ENCODE measurements at regions not wholly inside any gene's neighbourhood (a gene's known extent, or its start where the extent isn't known, plus 50 kb on each side); places are given as distances from the start of the nearest gene placed in this dataset.

DNA sequence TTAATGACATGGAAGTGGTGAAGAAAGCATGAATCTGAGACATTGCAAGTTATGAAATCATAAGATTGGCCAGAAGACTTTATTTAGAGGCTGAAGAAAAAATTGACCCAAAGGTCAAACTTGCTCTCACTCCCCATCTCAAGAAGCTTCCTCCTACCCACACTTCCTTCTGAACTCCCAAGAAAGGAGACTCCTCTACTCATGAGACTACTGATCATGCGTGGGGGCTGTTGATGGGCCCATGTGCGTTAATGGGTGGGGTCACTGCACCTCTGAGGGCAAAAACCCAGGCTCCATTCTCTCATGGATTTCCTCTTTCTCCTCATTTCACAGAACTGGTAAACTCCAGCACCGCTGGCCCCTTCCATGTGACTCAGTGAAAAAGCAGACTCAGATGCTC lies 470.6 kb upstream of the ARID1B start:
- DNase-seq (ENCODE audit: low read depth, low spot score): no peak
- H3K4me3 ChIP-seq (ENCODE audit: low read length): no peak overlapping the region

DNA sequence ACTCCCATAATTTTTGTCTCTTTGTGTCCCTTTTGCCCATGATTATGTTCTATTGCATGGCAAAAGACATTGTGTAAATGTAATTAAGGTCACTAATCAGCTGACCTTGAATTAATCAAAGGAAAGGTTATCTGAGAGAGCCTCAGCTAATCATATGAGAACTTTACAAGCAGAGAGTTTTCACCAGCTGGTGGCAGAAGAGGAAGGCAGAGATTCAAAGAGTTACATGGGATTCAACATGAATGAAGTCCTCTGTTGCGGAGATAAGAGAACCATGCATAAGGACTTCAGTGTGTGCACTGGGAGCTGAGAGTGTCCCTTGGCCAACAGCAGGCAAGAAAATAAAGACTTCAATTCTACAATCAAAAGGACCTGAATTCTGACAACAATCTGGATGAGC lies 494.1 kb upstream of the ARID1B start:
- H3K4me3 ChIP-seq (ENCODE audit: low read length): no peak overlapping the region
- no peak for DNase-seq (ENCODE audit: low read depth, low spot score)

DNA sequence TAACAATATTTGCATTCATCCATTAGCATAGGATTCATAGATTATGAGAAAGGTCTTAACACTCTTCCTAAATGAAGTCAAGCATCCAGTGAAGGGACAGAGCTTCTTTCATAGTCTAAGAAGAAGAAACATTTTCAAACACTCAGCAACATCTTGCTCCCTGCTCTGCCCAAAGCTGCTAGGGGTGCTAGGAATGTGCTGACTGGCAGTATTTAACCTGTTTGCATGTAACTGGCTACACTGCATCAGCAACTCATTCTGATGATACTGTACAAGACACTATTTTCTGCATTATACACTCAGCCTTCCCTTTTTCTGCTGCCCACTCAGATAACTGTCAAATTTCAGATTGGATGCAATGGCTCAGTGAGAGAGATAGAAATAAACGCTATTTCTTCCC lies 495.1 kb upstream of the ARID1B start:
- no peak for DNase-seq (ENCODE audit: low read depth, low spot score)
- no peak overlapping the region for H3K4me3 ChIP-seq (ENCODE audit: low read length)

DNA sequence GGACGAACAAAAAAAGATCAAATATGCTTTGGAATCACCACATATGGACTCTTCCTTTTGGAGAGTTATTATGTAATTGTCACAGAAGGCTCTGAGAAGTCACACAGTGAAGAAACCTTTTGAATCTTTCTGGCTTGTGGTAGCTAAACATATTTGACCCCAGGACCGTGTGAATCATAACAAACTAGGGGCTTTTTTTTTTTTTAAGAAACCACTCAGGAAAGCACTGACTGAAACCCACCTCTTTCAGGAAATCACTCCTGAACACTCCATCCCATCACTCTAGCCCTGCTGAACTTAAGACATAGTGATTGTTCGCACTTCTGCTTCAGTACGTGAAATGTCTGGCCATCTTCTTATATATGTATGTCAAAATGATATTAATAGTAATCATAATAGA lies 495.9 kb upstream of the ARID1B start:
- no peak for DNase-seq (ENCODE audit: low read depth, low spot score)
- H3K4me3 ChIP-seq (ENCODE audit: low read length): no peak overlapping the region

DNA sequence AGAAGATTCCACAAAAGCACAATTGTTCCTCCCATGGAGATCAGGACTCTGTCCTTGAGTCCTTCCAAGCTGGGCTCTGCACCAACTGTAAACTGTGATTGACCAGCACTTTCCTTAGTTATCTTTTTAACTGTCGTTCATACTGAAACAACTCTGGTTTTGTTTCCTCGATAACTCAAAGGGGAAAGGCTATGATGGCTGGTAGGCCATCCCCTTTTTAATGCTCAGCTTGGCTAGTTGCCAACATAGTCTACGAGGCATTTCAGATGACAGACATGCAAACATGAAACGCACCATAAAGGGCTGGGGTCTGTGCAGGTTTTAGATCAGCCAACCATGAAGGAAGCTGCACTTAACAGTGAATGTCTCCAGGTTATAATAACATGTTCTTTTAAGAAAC lies 497.1 kb upstream of the ARID1B start:
- DNase-seq (ENCODE audit: low read depth, low spot score): no peak
- H3K4me3 ChIP-seq (ENCODE audit: low read length): no peak overlapping the region

DNA sequence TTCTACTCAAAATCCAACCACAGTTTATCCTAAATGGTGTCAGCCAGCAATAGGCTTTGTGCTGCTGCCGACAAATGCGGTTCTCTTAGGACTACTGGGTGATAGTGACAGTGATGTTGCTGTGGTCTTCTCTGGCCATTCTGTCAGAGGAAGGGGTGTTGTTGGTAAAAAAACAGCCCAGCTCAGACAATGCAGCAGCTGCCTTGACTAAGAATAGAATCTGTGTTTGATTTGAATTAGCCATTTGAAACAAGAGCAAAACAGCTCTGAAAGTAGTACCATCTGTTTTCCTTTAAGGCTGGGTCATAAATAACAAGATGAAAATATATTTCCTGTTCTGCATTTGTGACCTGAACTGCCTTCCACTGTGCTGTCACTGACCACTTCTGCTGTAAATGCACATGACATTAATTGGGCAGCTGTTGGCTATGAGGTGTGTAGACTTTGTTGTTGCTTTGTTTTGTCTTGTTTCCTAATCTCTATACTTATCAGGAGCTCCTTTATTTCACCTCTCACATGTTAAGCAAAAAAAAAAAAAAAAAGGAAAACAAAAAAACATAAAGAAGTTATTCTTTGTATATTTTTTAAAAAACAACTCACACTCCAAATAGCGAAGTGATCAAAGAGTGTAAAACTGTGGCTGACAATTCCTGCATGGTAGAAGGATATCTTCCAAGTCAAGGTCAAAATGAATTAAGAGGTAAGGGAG lies 497.8 kb upstream of the ARID1B start:
- H3K4me3 ChIP-seq (ENCODE audit: low read length): no peak overlapping the region

DNA sequence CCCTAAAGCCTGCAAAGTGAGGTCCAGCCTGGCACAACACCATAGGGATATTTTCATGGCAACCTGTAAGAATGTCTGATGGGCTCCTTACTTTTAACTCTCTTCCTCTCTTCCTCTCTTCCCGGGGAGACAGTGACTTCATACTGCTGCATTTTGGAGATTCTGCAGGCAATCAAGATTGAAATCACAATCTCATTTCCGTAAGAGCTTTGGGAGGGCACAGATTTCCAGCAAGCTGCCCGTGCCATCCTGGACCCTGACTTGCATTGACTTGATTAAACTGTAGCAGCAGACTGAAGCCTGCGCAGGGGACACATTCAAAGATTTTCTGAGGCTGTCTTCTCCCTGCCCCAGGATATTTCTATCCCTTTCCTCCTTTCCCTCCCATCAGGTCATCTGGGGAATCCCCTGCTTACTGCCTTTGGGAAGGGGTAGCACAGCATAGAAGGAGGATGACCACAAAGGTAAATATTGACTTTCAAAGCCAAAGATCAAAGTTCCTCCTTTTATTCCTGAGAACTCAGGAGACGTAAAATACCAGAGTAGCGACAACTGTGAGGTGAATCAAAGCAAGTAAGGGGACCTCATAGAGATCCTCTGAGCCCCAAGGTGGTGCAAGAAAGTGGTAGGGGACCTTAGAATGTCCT lies 504.0 kb upstream of the ARID1B start:
- H3K4me3 ChIP-seq (ENCODE audit: low read length): no peak overlapping the region
- no peak for DNase-seq (ENCODE audit: low read depth, low spot score)

More for the DNA sequence above, 497.8 kb upstream of the ARID1B start:
- no peak for DNase-seq (ENCODE audit: low read depth, low spot score)

DNA sequence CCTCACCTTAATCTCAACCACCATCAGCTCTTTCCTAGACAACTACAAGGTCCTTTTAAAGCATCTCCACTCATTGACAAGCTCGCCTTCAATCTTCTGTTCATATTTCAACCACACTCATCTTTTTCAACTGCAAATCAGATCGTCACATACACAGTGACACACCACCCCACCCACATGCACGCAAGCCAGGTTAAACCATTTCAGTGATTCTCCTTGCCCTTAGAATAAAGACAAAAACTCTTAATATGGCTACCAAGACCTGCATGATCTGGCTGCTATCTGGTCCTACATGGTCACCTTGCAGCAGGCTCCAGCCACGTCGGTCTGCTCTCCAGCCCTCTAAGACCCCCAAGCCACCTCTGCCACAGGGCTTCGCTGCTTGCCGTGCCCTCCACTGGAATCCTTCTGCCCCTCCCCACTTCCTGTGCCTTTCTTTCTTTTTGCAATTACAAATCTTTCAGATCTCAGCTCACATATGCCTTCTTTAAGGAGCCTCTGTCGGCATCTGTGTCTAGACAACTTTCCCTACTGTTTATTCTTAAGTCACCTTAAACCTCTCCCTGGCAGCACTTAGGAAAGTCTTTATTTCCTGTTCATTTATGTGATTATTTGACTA lies 507.3 kb upstream of the ARID1B start:
- no peak for DNase-seq (ENCODE audit: low read depth, low spot score)
- no peak overlapping the region for H3K4me3 ChIP-seq (ENCODE audit: low read length)

DNA sequence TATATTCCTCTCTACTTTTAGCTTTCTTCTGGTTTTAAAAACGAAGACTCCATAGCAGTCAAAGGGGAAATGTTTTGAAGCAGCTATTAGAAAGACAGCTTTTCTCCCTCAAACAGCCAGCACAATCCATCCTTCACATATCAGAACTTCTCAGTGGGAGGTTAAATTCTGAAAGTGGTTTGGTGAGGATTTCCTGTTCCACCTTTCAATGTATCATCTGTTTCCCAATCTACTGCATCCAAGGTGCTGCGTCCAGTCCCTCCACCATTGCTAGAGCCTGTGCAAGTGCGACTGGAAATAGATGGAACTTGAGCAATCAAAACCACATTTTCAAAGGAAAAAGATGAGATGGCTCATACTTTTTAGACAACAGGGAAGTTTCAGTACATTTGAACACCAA lies 508.3 kb upstream of the ARID1B start:
- no peak overlapping the region for H3K4me3 ChIP-seq (ENCODE audit: low read length)
- no peak for DNase-seq (ENCODE audit: low read depth, low spot score)

DNA sequence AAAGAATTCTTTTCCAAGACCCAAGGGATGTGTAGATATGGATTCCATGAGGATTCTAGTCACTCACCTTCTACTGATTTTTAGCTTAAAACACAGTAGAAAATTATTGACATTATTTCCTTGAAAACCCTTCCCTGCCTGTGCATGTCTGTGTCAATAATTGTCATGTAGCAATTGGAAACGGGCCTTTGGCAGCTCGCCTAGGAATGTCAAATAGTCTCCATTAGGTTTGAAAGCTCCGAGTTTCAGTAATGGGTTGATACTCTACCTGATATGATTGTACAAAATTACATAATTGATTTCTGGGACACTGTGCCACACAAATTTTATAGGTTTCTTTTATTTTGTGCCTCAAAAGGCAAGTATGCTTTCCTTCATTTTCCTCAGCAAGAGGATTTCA lies 515.2 kb upstream of the ARID1B start:
- no peak for DNase-seq (ENCODE audit: low read depth, low spot score)
- H3K4me3 ChIP-seq (ENCODE audit: low read length): no peak overlapping the region

DNA sequence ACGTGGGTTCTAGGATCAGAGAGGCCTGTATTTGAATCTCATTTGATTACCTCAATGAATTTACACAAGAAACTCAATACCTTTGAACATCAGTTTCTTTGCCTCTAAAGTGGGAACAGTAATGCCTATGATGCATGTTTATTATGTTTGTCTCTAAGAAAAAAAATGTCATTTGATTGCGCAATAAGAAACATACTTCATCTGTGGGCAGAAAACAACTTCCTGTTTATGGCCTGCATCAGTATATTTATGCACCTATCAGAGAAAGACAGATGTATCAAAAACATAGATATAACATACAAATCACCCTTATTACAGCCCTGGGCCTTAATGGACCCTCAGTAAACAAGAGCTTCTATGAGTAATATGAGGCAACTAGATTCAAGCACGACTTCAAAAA lies 516.4 kb upstream of the ARID1B start:
- no peak overlapping the region for H3K4me3 ChIP-seq (ENCODE audit: low read length)
- no peak for DNase-seq (ENCODE audit: low read depth, low spot score)

DNA sequence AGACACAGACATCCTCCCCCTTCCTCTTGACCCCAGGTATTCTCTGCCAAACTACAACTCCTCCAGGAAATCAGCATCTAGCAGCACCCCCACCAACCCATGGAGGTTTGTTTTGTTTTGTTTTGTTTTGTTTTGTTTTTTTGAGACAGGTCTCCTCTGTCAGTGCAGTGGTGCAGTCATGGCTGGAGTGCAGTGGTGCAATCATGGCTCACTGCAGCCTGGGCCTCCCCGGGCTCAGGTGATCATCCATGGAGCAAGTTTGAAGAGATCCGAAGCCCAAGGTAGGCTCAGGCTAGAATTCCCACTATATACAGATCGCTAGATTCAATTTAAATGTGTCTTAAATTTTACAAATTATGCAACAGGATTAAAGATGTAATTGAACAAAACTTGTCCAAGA lies 518.2 kb upstream of the ARID1B start:
- DNase-seq (ENCODE audit: low read depth, low spot score): no peak
- H3K4me3 ChIP-seq (ENCODE audit: low read length): no peak overlapping the region

DNA sequence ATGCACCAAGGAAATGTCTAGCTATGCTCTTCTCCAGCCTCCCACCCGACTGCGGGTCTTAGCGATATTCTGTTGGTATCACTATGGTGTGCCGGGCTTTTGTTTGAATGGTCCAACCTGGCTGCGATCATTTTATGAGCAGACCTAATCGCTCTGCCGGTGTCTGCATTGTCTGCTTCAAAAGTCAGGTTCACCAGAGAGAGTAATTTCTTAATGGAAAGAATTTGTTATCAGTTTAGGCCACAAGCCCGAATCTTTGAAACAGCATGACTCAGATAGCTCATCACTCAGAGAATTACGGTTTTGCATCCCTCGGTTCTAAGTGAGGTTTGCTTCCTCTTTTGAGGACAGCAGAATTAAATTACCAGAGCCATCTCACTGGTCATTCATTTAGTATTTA lies 521.0 kb upstream of the ARID1B start:
- DNase-seq (ENCODE audit: low read depth, low spot score): no peak
- no peak overlapping the region for H3K4me3 ChIP-seq (ENCODE audit: low read length)

DNA sequence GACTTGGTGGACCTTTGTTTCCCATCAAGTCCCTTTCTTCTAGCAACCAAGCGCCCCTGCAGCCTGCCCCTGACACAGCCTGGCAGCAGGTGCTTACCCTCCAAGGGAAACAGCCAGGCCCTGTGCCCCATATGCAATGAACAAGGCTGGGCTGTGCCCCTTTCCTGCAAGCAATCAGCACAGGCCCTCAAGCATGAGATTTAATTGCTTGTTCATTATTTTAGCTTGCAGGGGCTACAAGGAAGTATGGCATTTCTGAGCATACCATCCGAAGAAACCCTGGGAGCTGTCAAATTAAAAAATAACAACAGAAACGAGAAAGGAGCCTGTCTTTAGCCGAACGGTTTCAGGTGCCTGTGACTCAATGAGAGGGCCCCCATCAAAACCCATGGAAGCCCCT lies 522.9 kb upstream of the ARID1B start:
- H3K4me3 ChIP-seq (ENCODE audit: low read length): no peak overlapping the region
- no peak for DNase-seq (ENCODE audit: low read depth, low spot score)

DNA sequence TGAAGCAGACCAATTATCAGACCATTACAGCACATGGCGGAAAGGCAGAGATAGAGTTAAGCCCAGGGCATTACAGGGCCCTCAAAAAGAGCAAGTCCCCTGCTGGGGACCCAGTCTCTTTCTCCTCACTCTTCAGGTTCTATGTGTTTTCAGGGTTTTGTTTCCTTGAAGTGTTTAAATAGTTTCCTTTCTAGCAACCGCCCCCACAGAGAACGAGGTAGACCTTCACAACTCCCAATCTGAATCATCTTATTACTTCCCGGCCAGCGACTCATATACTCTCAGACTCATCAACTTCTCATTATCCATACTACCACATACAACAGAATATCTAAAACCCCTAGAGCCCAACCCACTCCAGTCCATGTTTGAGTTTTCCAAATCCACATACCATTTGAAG lies 526.6 kb upstream of the ARID1B start:
- DNase-seq (ENCODE audit: low read depth, low spot score): no peak

DNA sequence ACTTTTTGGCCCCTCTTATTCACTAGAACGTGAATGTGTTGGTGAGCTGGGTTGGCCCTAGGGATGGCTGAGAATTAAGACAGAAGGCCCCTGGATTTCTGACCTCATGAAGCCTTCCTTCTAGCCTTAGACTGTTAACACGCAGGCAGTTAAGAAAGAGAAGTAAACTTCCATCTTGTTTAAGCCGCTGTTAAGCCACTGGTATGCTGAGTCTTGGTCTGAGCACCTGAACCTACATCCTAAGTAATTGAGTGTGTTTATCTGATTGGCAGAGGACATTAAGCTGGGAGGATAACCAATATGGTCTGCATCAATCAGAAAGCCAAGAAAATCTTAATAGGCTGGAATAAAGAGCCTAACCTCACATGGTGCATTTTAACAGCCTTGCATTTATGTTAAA lies 535.0 kb upstream of the ARID1B start:
- no peak for DNase-seq (ENCODE audit: low read depth, low spot score)
- H3K4me3 ChIP-seq (ENCODE audit: low read length): no peak overlapping the region

More for the DNA sequence above, 526.6 kb upstream of the ARID1B start:
- no peak overlapping the region for H3K4me3 ChIP-seq (ENCODE audit: low read length)

DNA sequence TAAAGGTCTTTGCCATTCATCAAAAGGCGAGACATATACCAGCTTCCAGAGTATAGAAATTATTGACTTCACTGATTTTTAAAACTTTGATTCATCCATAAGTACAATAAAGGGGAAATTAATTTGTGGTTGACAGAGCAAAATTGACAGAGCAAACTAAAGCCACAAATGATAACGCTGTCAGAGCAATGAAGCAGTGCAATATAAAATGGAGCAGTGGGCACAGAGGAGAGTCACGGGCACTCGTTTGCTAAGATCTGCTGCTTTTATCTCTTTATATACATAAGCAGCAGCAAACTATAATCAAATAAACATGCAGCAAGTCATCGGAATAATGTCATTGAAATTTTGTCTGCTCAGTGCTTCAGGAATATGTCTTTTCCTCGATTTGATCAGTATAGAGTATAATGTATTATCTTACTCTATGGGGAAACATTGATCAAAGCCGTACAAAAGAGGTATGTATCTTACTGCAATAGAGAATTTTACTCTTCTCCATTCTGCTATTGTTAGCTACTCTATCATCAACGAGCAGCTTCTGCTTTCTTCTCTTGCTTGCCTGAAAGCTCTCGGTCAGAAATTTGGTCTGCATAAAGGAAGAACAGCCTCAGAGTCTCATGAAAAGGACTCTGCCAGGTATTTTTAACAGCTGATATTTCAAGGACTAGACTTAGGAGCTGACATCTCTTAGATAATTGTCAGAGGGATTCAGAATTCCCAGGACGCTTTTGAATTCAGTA lies 546.0 kb upstream of the ARID1B start:
- DNase-seq (ENCODE audit: low read depth, low spot score): no peak
- no peak overlapping the region for H3K4me3 ChIP-seq (ENCODE audit: low read length)

DNA sequence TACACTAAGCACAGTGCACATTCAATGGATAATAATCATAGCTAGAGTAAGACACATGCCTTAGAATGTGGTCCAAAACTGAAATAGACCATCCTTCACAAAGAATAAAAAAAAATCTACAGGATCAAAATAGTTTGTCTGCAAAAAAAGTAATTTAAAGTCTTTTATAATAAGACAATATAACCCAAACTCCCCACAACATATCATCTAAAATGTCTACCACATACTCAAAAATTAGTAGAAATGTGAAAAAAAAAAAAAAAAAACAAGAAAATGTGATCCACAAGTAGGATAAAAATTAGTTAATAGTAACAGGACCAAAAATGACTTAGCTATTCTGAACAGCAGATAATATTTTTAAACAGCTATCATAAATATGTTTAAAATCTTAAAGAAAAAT lies 557.2 kb upstream of the ARID1B start:
- H3K4me3 ChIP-seq (ENCODE audit: low read length): no peak overlapping the region
- DNase-seq (ENCODE audit: low read depth, low spot score): no peak

DNA sequence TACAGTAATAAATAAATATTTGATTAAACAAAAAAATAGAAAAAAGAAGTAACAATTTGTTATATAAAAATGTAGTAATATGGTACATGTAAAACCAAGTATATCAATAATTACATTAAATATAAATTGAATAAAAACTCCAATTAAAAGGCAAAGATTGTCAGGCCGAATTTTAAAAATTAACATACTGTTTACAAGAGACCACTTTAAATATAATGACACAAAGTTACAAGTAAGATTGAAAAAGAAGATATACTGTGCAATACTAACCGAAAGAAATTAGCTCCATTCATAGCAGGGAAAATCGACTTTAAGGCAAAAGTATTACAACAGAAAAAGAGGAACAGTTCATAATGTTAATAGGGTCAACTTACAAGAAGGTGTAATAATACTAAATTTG lies 571.5 kb upstream of the ARID1B start:
- no peak overlapping the region for H3K4me3 ChIP-seq (ENCODE audit: low read length)
- no peak for DNase-seq (ENCODE audit: low read depth, low spot score)

DNA sequence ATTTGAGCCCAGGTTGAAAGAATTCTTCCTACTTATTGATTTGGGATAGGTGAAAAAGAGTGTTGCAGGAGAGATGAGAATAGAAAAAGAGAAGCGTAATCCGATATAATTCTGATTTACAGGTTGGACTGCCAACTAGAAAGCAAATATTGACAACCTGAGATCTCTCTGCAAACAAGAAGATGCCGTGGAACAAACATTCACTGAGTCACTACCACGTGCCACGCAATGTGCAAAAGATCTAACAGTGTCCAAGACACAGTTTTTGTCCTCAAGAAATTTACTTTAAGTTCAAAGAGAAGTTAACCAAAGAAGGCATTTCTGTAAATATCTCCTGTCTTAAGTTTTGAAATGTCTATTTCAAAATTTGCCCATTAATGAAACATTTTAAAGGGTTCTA lies 578.0 kb upstream of the ARID1B start:
- no peak for DNase-seq (ENCODE audit: low read depth, low spot score)
- no peak overlapping the region for H3K4me3 ChIP-seq (ENCODE audit: low read length)

All from Jurkat, Clone E6-1 (cell line).